ENCODE measurements at regions not wholly inside any gene's neighbourhood (a gene's known extent, or its start where the extent isn't known, plus 50 kb on each side); places are given as distances from the start of the nearest gene placed in this dataset.

- DNase-seq (no peak), ATAC-seq (ENCODE audit: low read depth) (no peak)
- Histone ChIP-seq H4K20me1 (ENCODE audit: control insufficient read depth, insufficient read depth, low read length, poor library complexity, severe bottlenecking) (no peaks in the 10 kb centered on the region), H3K4me3 (ENCODE audit: control extremely low read depth in 1 of 5, extremely low read depth in 1 of 5, insufficient read depth in 1 of 5, low read depth in 2 of 5, low read length in 4 of 5) (no peak overlapping the region), H3K27me3 (replicated peaks in 1 of 4; ENCODE audit: control extremely low read depth in 1 of 4, control insufficient read depth in 3 of 4, insufficient read depth in 4 of 4, low read length in 3 of 4) (no peaks in the 10 kb centered on the region), H3K4me2 (replicated peaks; ENCODE audit: low read depth, low read length, poor library complexity, severe bottlenecking) (no peak overlapping the region), H3K9me3 (ENCODE audit: control extremely low read depth in 1 of 3, control insufficient read depth in 2 of 3, insufficient read depth in 1 of 3, low read length in 2 of 3) (no peaks in the 10 kb centered on the region), H3K27ac (ENCODE audit: low read length in 2 of 2) (no peak overlapping the region), H3K36me3 (replicated peaks in 1 of 2; ENCODE audit: control extremely low read depth in 1 of 2, control insufficient read depth in 1 of 2, extremely low read depth in 1 of 2, insufficient read depth in 2 of 2, low read length in 1 of 2) (no peaks in the 10 kb centered on the region), H3K4me1 (ENCODE audit: control insufficient read depth in 2 of 2, insufficient read depth in 2 of 2, low read length in 2 of 2) (no peaks in the 10 kb centered on the region), H2AFZ (ENCODE audit: insufficient read depth, low read depth, low read length, poor library complexity, severe bottlenecking) (no peak overlapping the region), H3K79me2 (ENCODE audit: control insufficient read depth, insufficient read depth, low read length) (no peaks in the 10 kb centered on the region), H3K9ac (ENCODE audit: low read length) (no peak overlapping the region)
- no CpG with 5 or more reads among the region's 5 CpGs for WGBS (ENCODE audit: insufficient coverage)
- Mint-ChIP-seq H3K4me1 (no peaks in the 10 kb centered on the region), H3K4me3 (no peak overlapping the region), H3K9me3 (ENCODE audit: insufficient read depth) (no peaks in the 10 kb centered on the region), H3K27ac (no peak overlapping the region), H3K27me3 (no peaks in the 10 kb centered on the region)
- intact Hi-C loops (cut with micrococcal nuclease) = no loop called here
- TF ChIP-seq CTCF (IDR thresholded peaks at IDR 0.05) (no peak), EZH2 (IDR thresholded peaks at IDR 0.05; ENCODE audit: borderline replicate concordance, insufficient read depth, low read depth, low read length, poor library complexity, severe bottlenecking) (no peak)
- ChIA-PET CTCF (no interaction called here), POLR2A (no interaction called here)
Measured at GRCh38 chr5:162496100-162496808, 428.7 kb downstream of the GABRG2 start.

- Histone ChIP-seq H2AFZ (ENCODE audit: insufficient read depth, low read depth, low read length, poor library complexity, severe bottlenecking) (no peak overlapping the region), H3K79me2 (ENCODE audit: control insufficient read depth, insufficient read depth, low read length) (no peaks in the 10 kb centered on the region), H3K9me3 (ENCODE audit: control extremely low read depth in 1 of 3, control insufficient read depth in 2 of 3, insufficient read depth in 1 of 3, low read length in 2 of 3) (no peaks in the 10 kb centered on the region), H3K4me2 (replicated peaks; ENCODE audit: low read depth, low read length, poor library complexity, severe bottlenecking) (no peak overlapping the region), H3K27me3 (replicated peaks in 1 of 4; ENCODE audit: control extremely low read depth in 1 of 4, control insufficient read depth in 3 of 4, insufficient read depth in 4 of 4, low read length in 3 of 4) (no peaks in the 10 kb centered on the region), H3K36me3 (replicated peaks in 1 of 2; ENCODE audit: control extremely low read depth in 1 of 2, control insufficient read depth in 1 of 2, extremely low read depth in 1 of 2, insufficient read depth in 2 of 2, low read length in 1 of 2) (no peaks in the 10 kb centered on the region), H3K4me1 (ENCODE audit: control insufficient read depth in 2 of 2, insufficient read depth in 2 of 2, low read length in 2 of 2) (no peaks in the 10 kb centered on the region), H3K9ac (ENCODE audit: low read length) (no peak overlapping the region), H3K4me3 (ENCODE audit: control extremely low read depth in 1 of 5, extremely low read depth in 1 of 5, insufficient read depth in 1 of 5, low read depth in 2 of 5, low read length in 4 of 5) (no peak overlapping the region), H3K27ac (ENCODE audit: low read length in 2 of 2) (no peak overlapping the region), H4K20me1 (ENCODE audit: control insufficient read depth, insufficient read depth, low read length, poor library complexity, severe bottlenecking) (no peaks in the 10 kb centered on the region)
- Mint-ChIP-seq H3K4me3 (no peak overlapping the region), H3K27me3 (no peaks in the 10 kb centered on the region), H3K4me1 (no peaks in the 10 kb centered on the region), H3K27ac (no peak overlapping the region), H3K9me3 (ENCODE audit: insufficient read depth) (no peaks in the 10 kb centered on the region)
- no peak for DNase-seq
- no CpG with 5 or more reads among the region's 3 CpGs for WGBS (ENCODE audit: insufficient coverage)
- POLR2A ChIA-PET = no interaction called here
- no peak for ATAC-seq (ENCODE audit: low read depth)
- no peak for TF ChIP-seq EZH2 (IDR thresholded peaks at IDR 0.05; ENCODE audit: borderline replicate concordance, insufficient read depth, low read depth, low read length, poor library complexity, severe bottlenecking)
- no peak for TF ChIP-seq CTCF (IDR thresholded peaks at IDR 0.05)
- intact Hi-C loops (cut with micrococcal nuclease) = no loop called here
- CTCF ChIA-PET = no interaction called here
Measured at GRCh38 chr5:162497455-162497854, 429.9 kb downstream of the GABRG2 start.

Measured in B cell (primary cell).